ENCODE measurements at regions not wholly inside any gene's neighbourhood (a gene's known extent, or its start where the extent isn't known, plus 50 kb on each side); places are given as distances from the start of the nearest gene placed in this dataset.

- no peak overlapping the region for H3K4me3 ChIP-seq (ENCODE audit: low read depth, low read length)
- no peak for TF ChIP-seq CTCF (IDR thresholded peaks at IDR 0.05; ENCODE audit: borderline replicate concordance, insufficient read depth, low read depth, low read length)
Observed at GRCh38 chr5:135643881-135644766, 65.3 kb upstream of the CXCL14 start.

DNA sequence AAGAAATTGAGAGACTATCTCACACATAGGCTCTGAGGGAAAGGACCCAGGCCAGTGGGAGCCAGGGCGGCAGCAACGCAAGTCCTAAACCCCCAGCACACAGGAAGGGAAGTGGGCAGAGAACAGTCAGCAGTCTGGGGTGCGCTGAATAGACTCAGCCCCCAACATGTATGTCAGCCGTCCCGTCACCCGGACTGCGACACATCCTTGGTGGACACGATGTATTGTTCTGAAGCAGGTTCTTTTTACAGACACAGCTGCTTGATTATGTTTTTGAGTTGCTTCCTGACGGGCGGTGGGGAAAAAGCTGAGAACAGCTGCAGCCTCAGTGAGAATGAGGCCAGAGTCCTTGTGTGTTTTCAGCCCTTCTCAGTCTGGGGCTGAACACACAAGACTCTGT, 64.1 kb upstream of the CXCL14 start:
- no peak for TF ChIP-seq CTCF (IDR thresholded peaks at IDR 0.05; ENCODE audit: borderline replicate concordance, insufficient read depth, low read depth, low read length)
- H3K4me3 ChIP-seq (ENCODE audit: low read depth, low read length), result no peak overlapping the region

- TF ChIP-seq CTCF (IDR thresholded peaks at IDR 0.05; ENCODE audit: borderline replicate concordance, insufficient read depth, low read depth, low read length), result no peak
- no peak overlapping the region for H3K4me3 ChIP-seq (ENCODE audit: low read depth, low read length)
Observed at GRCh38 chr5:135642488-135642870, 63.7 kb upstream of the CXCL14 start.

- no peak overlapping the region for H3K4me3 ChIP-seq (ENCODE audit: low read depth, low read length)
- no peak for TF ChIP-seq CTCF (IDR thresholded peaks at IDR 0.05; ENCODE audit: borderline replicate concordance, insufficient read depth, low read depth, low read length)
Observed at GRCh38 chr5:135641734-135642487, 63.1 kb upstream of the CXCL14 start.

GRCh38 chr5:135641319-135641718, 62.5 kb upstream of the CXCL14 start:
- TF ChIP-seq CTCF (IDR thresholded peaks at IDR 0.05; ENCODE audit: borderline replicate concordance, insufficient read depth, low read depth, low read length), result no peak
- H3K4me3 ChIP-seq (ENCODE audit: low read depth, low read length), result no peak overlapping the region

DNA sequence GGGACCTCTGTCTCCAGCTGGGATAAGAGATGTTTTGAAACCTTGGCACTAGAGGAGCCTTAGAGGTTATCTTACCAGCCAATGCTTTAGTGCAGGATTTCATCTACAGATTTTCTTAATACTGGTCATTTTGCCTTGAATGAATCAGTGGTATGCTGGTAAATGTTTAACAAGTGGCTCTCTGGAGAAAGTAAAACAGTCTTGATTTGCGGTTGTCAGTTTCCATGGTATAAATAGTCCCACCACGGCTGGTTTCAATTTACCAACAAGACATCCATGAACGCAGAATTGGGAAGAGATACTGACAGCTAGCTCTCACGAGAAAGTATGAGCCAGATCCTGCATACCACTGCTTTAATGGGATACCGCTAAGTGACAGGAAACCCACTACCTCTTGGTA, 56.7 kb upstream of the CXCL14 start:
- TF ChIP-seq CTCF (IDR thresholded peaks at IDR 0.05; ENCODE audit: borderline replicate concordance, insufficient read depth, low read depth, low read length), result no peak
- H3K4me3 ChIP-seq (ENCODE audit: low read depth, low read length), result no peak overlapping the region
